Osteocyte (in vitro differentiated cells): ENCODE measurements at regions not wholly inside any gene's neighbourhood (a gene's known extent, or its start where the extent isn't known, plus 50 kb on each side); places are given as distances from the start of the nearest gene placed in this dataset.
A peak's percentile ranks its signal among the peaks of the same experiment; 100 is the strongest.

ENCODE experiments used
- DNase-seq: peaks from one replicate; pipeline ENCODE4 v3.0.0; 2021; ENCODE audit warnings: mixed read lengths; ENCODE audit not compliant: unreplicated experiment; ENCODE audit errors: extremely low spot score
- H3K27ac Mint-ChIP-seq: one replicate; pipeline ENCODE4 v1.8.0; 2021; ENCODE audit warnings: mild to moderate bottlenecking, mixed read lengths; ENCODE audit not compliant: unreplicated experiment
- H3K27me3 Mint-ChIP-seq: one replicate; pipeline ENCODE4 v1.8.0; 2021; ENCODE audit warnings: mixed read lengths; ENCODE audit not compliant: unreplicated experiment
- H3K36me3 Mint-ChIP-seq: one replicate; pipeline ENCODE4 v1.8.0; 2021; ENCODE audit warnings: mixed read lengths; ENCODE audit not compliant: unreplicated experiment
- H3K4me1 Mint-ChIP-seq: one replicate; pipeline ENCODE4 v1.8.0; 2021; ENCODE audit warnings: mixed read lengths; ENCODE audit not compliant: unreplicated experiment
- H3K4me3 Mint-ChIP-seq: one replicate; pipeline ENCODE4 v1.8.0; 2021; ENCODE audit warnings: mild to moderate bottlenecking, moderate library complexity, mixed read lengths; ENCODE audit not compliant: unreplicated experiment
- H3K9me3 Mint-ChIP-seq: one replicate; pipeline ENCODE4 v1.8.0; 2021; ENCODE audit warnings: mixed read lengths; ENCODE audit not compliant: unreplicated experiment
- CTCF ChIP-seq: fragments of 200-600 bp; sonication (generic); IDR thresholded peaks from 2 replicates; pipeline ENCODE4 v1.5.0; 2021; ENCODE audit warnings: antibody characterized with exemption, mild to moderate bottlenecking, moderate library complexity

- no peaks in the 10 kb centered on the region for H3K36me3 Mint-ChIP-seq
- no peak for DNase-seq
- no peaks in the 10 kb centered on the region for H3K4me1 Mint-ChIP-seq
- H3K27ac Mint-ChIP-seq = no peak overlapping the region
- H3K4me3 Mint-ChIP-seq = no peak overlapping the region
- H3K27me3 Mint-ChIP-seq = no peaks in the 10 kb centered on the region
- TF ChIP-seq CTCF = no peak
- H3K9me3 Mint-ChIP-seq = peaks cover 2% of the 10 kb centered on the region
These were observed 575.8 kb downstream of the CSNK1G3 start for GRCh38 chr5:124087752-124088151.

- Mint-ChIP-seq H3K36me3 (no peaks in the 10 kb centered on the region), H3K27me3 (no peaks in the 10 kb centered on the region), H3K9me3 (peaks cover 11% of the 10 kb centered on the region), H3K4me3 (no peak overlapping the region), H3K4me1 (peaks cover 24% of the 10 kb centered on the region), H3K27ac (peak overlapping the region; percentile 23)
- no peak for TF ChIP-seq CTCF
- no peak for DNase-seq
These were observed 568.3 kb downstream of the CSNK1G3 start for GRCh38 chr5:124080256-124080655.

- no peak overlapping the region for H3K27ac Mint-ChIP-seq
- no peak overlapping the region for H3K4me3 Mint-ChIP-seq
- no peak for DNase-seq
- H3K4me1 Mint-ChIP-seq = peaks cover 27% of the 10 kb centered on the region
- no peaks in the 10 kb centered on the region for H3K27me3 Mint-ChIP-seq
- no peak for TF ChIP-seq CTCF
- no peaks in the 10 kb centered on the region for H3K36me3 Mint-ChIP-seq
- peaks cover 11% of the 10 kb centered on the region for H3K9me3 Mint-ChIP-seq
These were observed 567.1 kb downstream of the CSNK1G3 start for GRCh38 chr5:124079062-124079461.

GRCh38 chr5:124074500-124074899 is 562.5 kb downstream of the CSNK1G3 start:
- Mint-ChIP-seq H3K4me3 (no peak overlapping the region), H3K9me3 (peaks cover 11% of the 10 kb centered on the region), H3K4me1 (peaks cover 21% of the 10 kb centered on the region), H3K36me3 (no peaks in the 10 kb centered on the region), H3K27me3 (no peaks in the 10 kb centered on the region), H3K27ac (no peak overlapping the region)
- no peak for TF ChIP-seq CTCF
- no peak for DNase-seq

- no peak for TF ChIP-seq CTCF
- H3K27ac Mint-ChIP-seq = no peak overlapping the region
- no peak overlapping the region for H3K4me3 Mint-ChIP-seq
- DNase-seq = no peak
- H3K36me3 Mint-ChIP-seq = no peaks in the 10 kb centered on the region
- peaks cover 11% of the 10 kb centered on the region for H3K4me1 Mint-ChIP-seq
- H3K27me3 Mint-ChIP-seq = no peaks in the 10 kb centered on the region
- H3K9me3 Mint-ChIP-seq = peaks cover 11% of the 10 kb centered on the region
These were observed 560.6 kb downstream of the CSNK1G3 start for GRCh38 chr5:124072570-124072969.
